ENCODE measurements at regions not wholly inside any gene's neighbourhood (a gene's known extent, or its start where the extent isn't known, plus 50 kb on each side); places are given as distances from the start of the nearest gene placed in this dataset.

DNA sequence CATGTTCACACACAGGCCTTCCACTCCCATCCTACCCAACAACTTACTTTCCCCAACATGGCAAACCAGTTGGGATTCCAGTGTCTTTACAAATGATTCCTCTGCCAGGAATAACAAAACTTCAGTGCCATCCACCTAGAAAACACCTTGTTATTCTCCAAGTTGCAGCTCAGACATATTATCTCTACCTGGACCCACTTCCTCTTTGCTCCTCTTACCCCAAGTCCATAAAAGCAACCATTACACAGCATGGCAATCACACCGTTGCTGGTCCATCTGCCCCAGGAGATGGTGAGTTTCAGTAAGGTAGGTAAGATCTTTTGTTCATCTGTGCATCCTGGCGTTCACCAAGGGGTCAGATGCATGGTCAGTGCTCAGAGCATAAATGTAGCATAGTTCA lies 66.0 kb upstream of the CSF1 start:
- no peak for TF ChIP-seq EZH2 (IDR thresholded peaks at IDR 0.05; ENCODE audit: low read depth)
- TF ChIP-seq, protein P1, sequence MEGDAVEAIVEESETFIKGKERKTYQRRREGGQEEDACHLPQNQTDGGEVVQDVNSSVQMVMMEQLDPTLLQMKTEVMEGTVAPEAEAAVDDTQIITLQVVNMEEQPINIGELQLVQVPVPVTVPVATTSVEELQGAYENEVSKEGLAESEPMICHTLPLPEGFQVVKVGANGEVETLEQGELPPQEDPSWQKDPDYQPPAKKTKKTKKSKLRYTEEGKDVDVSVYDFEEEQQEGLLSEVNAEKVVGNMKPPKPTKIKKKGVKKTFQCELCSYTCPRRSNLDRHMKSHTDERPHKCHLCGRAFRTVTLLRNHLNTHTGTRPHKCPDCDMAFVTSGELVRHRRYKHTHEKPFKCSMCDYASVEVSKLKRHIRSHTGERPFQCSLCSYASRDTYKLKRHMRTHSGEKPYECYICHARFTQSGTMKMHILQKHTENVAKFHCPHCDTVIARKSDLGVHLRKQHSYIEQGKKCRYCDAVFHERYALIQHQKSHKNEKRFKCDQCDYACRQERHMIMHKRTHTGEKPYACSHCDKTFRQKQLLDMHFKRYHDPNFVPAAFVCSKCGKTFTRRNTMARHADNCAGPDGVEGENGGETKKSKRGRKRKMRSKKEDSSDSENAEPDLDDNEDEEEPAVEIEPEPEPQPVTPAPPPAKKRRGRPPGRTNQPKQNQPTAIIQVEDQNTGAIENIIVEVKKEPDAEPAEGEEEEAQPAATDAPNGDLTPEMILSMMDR (conservative IDR thresholded peaks at IDR 0.05): no peak

Data from PC-9 (cell line).